Urothelium cell line (cell line): ENCODE measurements at regions not wholly inside any gene's neighbourhood (a gene's known extent, or its start where the extent isn't known, plus 50 kb on each side); places are given as distances from the start of the nearest gene placed in this dataset.

Experiments used
- DNase-seq: peaks from one replicate; pipeline ENCODE4 v3.0.0; 2011; ENCODE audit warnings: low spot score, mixed read lengths
- FAIRE-seq: peaks from 2 replicates; lab custom pipeline; 2011; peaks lifted over from hg19 to GRCh38; lab: Jason Lieb, UNC

DNA sequence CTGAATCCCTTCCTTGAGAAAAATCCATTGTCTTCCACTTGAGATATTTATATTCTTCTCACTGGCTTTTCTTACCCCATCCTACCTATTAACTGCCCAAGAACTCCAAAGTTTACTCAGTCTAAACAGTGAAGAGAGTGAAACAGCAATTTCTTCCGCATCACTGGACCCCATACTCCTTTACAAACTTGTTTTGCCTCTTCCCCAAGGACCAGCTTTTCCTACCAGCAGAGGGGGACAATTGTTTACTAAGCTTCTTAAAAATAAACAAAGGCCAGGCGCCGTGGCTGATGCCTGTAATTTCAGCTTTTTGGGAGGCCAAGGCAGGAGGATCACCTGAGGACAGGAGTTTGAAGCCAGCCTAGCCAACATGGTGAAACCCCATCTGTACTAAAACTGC lies 52.0 kb downstream of the LRATD1 start:
- FAIRE-seq (no peak), DNase-seq (no peak)

DNA sequence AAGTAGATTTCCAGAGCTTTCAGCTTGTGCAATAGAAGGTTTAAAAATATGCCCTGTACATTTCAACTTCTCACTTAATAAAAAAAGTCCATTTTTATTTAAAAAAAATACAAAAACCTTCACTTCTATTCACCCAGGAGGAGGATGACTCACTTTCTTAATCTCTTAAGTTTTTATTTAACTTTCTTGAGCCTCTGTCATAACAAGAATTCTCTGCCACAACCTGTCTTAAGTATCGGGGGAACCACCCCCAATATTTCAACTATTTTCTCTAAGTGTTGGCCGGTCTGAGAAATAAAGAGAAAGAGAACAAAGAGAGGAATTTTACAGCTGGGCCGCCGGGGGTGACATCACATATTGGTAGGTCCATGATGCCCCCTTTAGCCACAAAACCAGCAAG lies 58.4 kb downstream of the LRATD1 start:
- DNase-seq (no peak), FAIRE-seq (no peak)

DNA sequence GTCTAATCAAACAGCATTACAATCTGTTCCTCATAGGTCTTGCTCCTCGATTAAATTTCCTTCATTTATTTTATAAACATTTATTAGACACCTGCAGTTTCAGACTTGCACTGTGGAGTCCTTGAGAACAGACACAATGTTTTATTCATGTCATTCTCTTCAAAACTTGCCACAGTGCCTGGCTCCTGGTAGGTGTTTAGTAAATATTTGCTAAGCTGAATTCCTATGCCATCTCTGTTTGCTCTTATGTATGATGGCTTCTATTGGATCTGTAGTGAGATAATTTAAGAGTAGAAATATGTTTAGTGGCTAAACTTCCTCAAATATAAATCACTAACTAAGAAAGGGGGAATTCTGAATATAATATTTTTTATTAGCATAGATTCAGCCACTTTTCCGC lies 61.4 kb downstream of the LRATD1 start:
- DNase-seq (no peak), FAIRE-seq (no peak)

DNA sequence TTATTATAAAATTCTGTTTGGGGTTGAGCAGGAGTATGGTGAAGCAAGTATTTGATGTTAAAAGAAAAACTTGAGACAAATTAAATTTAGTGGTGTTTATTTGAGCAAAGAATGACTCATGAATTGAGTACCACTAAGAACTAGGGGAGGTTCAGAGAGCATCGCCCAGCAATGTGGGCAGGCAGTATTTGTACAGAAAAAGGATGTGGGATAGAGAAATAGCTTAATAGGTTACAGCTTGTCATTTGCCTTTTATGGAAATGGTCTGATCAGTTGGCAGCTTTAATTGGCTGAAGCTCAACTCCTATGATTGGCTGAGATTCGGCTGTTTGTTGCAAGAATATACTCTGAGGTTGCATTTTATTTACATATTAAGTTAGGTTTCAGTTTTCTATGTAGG lies 68.2 kb downstream of the LRATD1 start:
- no peak for FAIRE-seq
- DNase-seq: no peak

DNA sequence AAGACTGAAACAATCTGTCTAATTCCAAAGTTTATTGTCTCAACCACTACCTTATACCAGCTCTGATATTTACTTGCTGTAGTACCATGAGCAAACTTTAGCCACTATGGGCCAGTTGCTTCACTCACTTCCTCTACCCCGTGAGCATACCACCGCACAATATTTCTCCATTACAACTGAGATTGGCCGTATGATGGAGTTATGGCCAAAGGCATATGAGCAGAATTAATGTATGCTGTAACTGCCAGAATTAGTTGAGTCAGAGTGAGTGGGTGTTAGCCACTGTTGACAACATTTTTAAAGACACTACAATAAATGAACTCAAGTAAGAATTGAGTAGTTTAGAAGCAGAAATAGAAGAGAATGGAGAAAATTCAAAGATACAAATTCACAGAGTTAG lies 69.7 kb downstream of the LRATD1 start:
- DNase-seq: no peak
- FAIRE-seq: no peak

DNA sequence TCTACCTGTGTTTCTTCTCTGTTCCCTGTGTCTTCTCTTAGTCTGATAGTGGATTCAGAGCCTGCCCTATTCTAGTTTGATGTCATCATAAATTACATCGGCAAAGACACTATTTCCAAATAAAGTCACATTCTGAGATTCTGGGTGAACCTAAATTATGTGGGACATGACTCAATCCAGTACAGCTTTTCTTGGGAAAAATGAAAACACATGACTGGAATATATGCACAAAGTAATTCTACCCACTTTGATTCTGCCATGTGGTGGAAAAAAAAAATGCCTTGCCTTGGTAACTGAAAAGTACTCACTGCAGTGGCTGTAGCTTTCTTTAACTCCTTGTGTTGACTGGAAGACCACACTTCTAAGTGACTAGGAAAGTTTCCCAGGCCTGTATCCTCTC lies 73.7 kb downstream of the LRATD1 start:
- no peak for FAIRE-seq
- no peak for DNase-seq

DNA sequence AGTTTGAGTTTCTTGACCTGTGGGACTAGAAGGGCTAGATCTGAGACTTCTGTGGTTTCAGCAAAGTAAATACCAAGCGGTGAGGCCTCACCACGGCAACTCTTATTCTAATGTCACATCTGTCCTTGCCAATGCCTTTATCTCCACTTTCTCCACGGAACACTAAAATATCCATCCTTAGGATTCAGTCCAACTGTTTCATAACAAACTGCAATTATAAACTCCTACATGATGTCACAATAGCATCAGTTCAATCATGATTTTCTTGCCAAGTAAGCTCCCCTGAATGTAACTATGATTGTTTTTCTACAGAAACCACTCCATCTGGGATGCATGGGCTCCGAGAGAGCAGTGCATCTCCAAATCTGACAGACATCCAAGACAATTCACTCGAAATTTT lies 79.6 kb downstream of the LRATD1 start:
- FAIRE-seq: no peak

DNA sequence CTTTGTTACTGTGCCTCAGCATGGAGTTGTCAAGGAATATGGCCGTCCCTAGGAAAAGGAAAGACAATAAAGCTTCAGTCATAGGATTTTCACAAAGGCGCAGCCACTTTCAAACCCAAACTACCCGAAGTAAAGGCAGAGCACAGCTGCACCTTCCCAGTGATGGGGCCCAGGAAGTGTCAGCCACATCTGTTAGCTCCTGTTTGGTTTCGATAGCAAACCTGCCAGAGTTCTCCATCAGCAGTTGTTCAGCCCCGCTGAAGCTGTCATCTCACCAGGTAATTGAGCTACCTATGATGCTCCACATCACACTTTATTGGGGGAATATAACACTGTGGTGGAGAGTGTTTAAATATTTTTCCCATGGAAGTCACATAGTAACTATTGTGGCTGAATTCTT lies 80.7 kb downstream of the LRATD1 start:
- FAIRE-seq (no peak), DNase-seq (no peak)

More for the DNA sequence above, 79.6 kb downstream of the LRATD1 start:
- no peak for DNase-seq

DNA sequence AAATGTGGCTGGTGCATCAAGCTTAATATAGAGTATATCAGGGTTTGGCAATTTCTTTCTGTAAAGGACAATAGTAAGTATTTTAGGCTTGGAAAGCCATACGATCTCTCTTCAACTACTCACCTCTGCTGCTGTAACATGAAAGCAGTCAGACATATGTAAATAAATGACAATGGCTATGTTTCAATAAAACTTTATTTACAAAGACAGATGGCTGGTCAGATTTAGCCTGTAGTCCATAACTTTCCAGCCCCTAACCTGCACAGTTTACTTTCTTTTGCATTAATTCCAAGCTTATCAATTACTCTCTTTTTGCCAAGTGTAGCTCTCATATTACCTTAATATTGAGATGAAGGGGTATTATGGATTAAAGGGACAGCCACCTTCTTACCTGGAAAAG lies 83.1 kb downstream of the LRATD1 start:
- FAIRE-seq (no peak), DNase-seq (no peak)

DNA sequence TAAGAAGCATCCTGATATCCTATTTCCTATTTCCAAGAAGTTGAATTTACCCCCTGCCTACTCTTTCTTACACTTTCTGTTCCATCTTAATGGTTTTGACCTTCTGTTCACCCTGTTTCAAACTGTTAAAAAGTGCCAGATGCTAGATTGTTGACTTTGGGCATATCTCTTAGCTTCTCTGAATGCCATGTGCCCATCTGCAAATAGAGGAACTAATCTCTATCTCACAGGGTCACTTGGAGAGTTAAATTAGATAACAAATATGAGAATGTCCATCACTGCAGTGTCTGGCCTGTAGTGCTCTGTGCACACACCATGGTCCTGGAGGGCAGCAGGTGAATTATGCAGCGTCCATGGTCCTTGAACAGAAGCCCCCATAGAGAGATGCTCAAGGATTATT lies 83.8 kb downstream of the LRATD1 start:
- FAIRE-seq: no peak
- no peak for DNase-seq

DNA sequence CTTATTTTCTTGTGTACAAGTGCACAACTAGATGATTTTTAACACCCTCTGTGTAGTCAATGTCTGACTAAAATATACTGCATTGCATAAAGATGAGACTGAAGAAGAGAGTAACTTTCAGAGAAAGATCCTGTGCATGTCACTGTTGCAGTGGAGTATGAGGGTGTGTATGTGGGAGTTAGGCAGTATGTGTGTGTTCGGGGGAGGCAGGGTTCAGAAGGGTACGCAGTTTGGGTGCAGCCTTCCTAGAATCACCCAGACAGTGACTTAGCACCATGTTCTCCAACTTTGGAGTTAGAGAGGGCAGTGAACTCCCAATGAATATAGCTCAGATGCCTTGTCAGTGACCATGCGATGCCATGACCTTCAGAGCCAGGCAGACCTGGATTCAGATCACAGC lies 84.6 kb downstream of the LRATD1 start:
- FAIRE-seq: no peak
- DNase-seq: no peak

DNA sequence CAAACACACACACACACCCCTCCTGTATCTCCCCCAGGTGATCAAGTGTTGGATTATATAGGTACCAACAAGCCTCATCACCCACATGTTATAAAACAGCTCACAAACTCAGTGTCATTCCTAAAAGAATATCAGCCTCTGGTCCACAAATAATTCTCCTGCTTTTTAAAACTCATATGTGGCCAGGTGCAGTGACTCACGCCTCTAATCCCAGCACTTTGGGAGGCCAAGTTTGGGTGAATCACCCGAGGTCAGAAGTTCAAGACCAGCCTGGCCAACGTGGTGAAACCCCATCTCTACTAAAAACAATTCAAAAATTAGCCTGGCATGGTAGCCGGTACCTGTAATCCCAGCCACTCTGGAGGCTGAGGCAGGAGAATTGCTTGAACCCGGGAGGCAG lies 87.8 kb downstream of the LRATD1 start:
- FAIRE-seq: no peak
- DNase-seq: no peak

DNA sequence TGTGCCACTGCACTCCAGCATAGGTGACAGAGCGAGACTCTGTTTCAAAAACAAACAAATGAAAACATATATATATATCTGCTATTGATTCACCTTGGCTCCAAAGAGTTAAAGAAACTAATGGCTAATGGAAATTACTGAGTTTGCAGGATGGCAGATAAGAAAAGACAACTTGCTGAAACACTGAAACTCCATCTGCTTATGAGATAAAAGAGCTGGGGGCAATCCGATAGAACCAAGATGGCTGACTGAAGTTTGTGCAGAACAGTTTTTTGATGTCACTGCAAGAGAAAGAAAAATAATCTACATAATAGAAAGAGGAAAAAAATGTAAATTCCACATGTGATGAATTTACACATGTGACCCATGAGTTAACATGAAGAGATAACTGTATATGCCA lies 88.2 kb downstream of the LRATD1 start:
- DNase-seq (no peak), FAIRE-seq (no peak)

DNA sequence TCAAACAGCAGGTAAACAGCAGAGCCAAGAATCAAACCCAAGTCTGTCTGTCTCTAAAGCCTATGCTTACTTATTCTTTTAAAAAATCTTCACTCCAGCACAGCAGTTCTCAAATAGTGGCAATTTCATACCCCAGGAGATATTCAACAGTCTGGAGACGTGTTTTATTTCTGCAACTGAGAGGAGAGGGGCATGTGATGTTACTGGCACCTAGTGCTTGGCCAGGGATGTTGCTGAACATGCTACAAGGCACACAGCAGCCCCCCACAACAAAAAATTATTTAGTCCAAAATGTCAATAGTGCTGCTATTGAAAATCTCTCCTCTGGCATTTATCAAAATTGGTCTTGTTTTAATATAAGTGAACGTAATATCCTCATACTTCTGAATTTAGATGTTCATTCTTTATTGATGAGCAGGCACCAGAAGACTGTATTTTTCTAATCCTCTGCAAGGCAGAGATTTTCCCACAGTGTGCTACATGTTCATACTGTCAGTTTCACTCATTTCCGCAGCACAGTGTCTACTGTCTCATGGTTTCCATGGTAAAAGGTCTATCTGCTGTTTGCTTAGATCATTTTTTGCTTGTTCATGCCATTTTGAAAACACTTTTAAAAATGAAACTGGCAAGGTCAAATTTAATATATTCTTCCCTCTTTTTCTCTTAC lies 90.5 kb downstream of the LRATD1 start:
- no peak for FAIRE-seq
- no peak for DNase-seq

DNA sequence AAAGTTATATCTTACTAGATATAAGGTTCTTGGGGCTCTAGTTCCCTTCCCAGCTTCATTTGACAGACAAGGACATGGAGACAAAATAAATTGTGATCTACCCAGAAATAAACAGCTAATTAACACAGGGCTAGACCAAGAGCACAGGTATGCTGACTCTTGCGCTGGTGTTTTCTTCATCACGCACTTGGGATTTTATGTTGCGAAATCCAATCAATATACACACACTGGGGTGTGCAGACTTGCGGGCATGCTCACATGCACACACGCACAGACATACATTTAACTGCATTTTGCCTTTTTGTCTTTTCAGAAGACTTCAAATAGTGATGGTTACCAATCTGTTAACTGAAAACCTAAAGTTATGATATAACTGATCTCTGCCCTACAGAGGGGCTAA lies 91.2 kb downstream of the LRATD1 start:
- FAIRE-seq: no peak
- DNase-seq: no peak

DNA sequence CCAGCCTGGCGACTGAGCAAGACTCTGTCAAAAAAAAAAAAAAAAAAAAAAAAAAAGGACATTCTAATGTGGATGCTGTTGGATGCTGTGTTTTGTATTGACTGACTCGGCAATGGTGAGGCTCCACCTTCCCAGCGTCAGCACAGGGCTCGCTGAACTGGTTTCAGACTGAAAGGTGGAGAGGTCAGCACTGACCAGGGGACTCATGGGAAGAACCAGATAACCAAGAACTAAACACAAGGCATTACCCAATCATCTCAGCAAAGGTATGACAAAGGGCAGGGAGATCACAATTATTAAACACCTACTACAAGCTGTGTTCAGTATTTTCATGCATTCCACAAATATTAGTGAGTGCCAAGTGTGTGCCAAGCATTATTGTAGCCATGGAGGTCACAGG lies 103.2 kb downstream of the LRATD1 start:
- DNase-seq: no peak
- peak; percentile 66 for FAIRE-seq

DNA sequence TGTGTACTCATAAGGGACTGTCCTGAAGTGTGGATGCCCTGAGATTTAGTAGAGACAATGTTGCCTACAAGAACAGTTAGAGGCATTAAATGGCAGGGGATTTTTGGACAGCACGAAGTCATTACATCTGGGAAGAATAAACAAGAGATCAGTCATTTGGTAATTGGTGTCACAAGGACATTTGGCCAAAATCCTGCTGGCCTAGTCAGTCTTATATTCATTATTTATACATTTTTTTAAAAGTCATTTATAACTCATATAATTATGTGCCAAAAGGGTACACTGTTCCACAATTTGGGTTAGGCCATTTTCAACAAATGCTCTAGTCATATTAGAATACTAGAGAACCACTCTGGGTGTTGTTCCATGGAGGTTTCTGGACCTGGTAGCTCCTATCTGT lies 104.7 kb downstream of the LRATD1 start:
- FAIRE-seq: no peak
- no peak for DNase-seq

DNA sequence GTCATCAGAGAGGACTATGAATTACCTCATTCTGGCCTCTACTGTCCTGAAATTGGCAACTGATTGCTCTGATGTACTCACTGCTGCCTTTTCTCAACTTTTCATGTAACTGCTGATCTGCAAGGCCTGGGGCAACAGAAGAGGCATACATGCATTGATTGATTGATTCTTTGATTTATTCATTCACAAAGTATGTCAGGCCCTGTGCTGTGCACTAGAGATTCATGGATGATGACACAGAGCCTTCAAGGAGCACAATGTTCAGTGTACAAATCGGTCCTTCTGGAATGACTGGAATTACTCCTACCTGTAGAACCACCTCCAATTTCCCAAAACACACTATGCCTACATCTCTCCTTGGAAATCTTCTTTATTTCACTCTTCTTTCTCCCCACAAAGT lies 111.3 kb downstream of the LRATD1 start:
- DNase-seq (no peak), FAIRE-seq (no peak)

DNA sequence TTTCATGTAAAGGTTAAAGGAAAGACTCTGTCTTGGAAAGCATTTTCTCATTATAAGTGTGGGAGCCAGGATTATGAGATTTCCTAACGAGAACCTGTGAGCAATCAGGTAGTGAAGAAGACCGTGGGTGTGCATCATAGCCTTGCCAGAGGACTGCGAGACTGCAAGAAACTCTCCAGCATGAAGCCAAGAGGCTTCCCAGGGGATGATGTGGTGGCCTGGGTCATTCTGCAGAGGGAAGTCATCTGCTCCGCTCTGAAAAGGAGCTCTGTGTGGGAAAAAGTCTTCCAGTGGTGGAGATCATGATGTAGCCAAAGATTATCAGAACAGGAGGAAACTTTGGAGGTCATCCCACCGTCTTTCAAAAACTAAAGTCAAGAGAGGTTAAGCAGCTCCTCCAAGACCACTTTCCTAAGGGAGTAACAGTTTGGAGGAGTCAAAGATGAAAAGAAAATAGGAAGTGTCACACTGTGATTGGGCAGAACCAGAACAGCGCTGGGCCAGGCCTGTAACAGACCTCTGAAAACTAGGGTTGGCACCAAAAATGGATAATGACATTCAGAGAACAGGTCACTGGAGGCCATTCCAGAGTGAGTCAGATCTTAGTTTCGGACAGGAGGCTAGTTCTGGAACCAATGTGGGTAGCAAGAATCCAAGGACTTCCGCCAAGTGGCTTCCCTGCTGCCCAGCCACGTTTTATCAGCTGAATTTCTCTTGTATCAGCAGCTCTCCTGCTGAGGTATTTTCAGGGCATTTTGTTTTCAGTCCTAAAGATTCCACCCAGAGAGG lies 113.0 kb downstream of the LRATD1 start:
- no peak for DNase-seq
- no peak for FAIRE-seq

DNA sequence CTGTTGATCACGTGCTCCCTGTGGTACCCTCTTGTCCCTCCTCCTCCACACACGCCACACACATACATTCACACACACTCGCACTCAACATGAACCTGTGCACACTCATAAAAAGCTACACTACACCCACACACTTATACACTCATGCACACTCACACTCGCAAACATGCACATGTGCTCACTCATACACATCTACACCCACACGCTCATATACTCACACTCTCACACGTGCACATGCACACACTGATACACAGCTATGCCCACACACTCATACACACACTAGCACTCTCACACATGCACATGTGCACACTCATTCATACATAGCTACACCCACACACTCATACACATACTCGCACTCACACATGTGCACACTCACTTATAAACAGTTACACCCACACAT lies 113.6 kb downstream of the LRATD1 start:
- FAIRE-seq (no peak), DNase-seq (no peak)

DNA sequence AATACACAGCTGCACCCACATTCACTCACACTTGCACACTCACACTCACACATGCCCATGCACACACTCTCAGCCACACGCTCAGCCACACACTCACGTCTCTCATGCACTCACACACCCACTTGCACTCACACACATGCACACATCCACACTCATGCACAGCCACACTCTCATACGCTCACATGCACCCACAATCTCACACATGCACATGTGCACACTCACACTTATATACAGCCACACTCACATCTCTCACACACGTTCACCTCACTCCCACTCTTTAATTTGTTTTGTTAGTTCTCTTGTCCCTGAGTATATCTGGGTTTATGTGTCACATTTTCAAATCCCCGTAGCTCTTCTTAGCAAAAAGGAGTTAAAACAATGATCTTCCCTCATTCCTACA lies 114.9 kb downstream of the LRATD1 start:
- DNase-seq: no peak
- FAIRE-seq: no peak

DNA sequence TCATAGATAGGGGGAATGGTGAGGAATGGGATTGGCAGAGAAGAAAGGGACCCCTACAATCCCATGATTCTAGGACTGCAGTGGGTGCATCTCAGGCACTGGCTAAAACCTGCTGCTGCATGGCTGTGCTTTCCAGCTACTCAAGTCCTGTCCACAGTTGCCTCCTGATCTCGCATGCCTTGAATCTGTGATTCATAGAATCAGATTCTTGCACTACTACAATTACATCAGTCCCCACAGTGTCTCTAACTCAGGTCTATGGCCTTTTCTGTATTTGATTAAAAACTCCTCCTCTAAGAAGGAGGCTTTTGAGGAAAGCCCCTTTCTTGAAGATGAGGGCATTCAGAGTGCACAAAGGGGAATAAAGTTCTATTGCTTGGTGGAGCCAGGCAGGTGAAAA lies 117.4 kb downstream of the LRATD1 start:
- DNase-seq: no peak
- no peak for FAIRE-seq

DNA sequence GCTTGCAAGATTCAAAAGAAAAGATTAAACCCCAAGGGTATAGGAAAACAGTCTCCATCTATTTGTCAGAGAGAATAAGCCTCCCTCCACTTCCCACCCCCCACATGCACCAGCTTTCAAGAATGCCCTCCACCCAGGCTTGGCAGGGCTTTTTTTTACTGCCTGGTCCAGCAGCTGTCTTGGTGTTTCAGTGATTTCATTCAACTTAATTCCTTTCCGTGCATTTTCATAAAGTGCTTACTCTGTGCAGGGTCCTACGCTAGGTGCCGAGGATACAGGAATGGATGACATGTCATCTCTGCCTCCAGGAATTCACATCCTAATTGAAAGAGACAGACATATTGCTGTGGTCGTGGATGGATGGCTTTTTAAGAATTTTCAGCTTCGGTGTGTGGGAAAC lies 117.9 kb downstream of the LRATD1 start:
- FAIRE-seq (no peak), DNase-seq (no peak)
